Hepatic stellate cell (primary cell): ENCODE measurements at regions not wholly inside any gene's neighbourhood (a gene's known extent, or its start where the extent isn't known, plus 50 kb on each side); places are given as distances from the start of the nearest gene placed in this dataset.

Experiments
- DNase-seq: peaks from one replicate; pipeline ENCODE4 v3.0.0; 2011; ENCODE audit warnings: low spot score

- DNase-seq, result no peak
Observed at GRCh38 chr15:35596285-35596684, 50.3 kb upstream of the DPH6 start.

GRCh38 chr15:35602836-35603235 is 56.9 kb upstream of the DPH6 start:
- DNase-seq, result no peak

GRCh38 chr15:35603301-35603700 is 57.3 kb upstream of the DPH6 start:
- no peak for DNase-seq

- no peak for DNase-seq
Observed at GRCh38 chr15:35603856-35604255, 57.9 kb upstream of the DPH6 start.

GRCh38 chr15:35605764-35606449 is 59.9 kb upstream of the DPH6 start:
- no peak for DNase-seq

- no peak for DNase-seq
Observed at GRCh38 chr15:35606450-35606779, 60.5 kb upstream of the DPH6 start.

- DNase-seq, result no peak
Observed at GRCh38 chr15:35616498-35617271, 70.7 kb upstream of the DPH6 start.

- DNase-seq, result no peak
Observed at GRCh38 chr15:35618260-35619188, 72.6 kb upstream of the DPH6 start.

GRCh38 chr15:35622641-35623340 is 76.8 kb upstream of the DPH6 start:
- no peak for DNase-seq

- DNase-seq, result peak; percentile 21
Observed at GRCh38 chr15:35624881-35625280, 78.9 kb upstream of the DPH6 start.

- no peak for DNase-seq
Observed at GRCh38 chr15:35626571-35627318, 80.8 kb upstream of the DPH6 start.

- no peak for DNase-seq
Observed at GRCh38 chr15:35627696-35628095, 81.7 kb upstream of the DPH6 start.

GRCh38 chr15:35629766-35630165 is 83.8 kb upstream of the DPH6 start:
- no peak for DNase-seq

- no peak for DNase-seq
Observed at GRCh38 chr15:35630532-35630931, 84.6 kb upstream of the DPH6 start.

GRCh38 chr15:35630985-35631384 is 85.0 kb upstream of the DPH6 start:
- DNase-seq, result no peak

- no peak for DNase-seq
Observed at GRCh38 chr15:35633677-35634076, 87.7 kb upstream of the DPH6 start.

GRCh38 chr15:35646790-35647189 is 100.8 kb upstream of the DPH6 start:
- no peak for DNase-seq

- no peak for DNase-seq
Observed at GRCh38 chr15:35647303-35647702, 101.3 kb upstream of the DPH6 start.

GRCh38 chr15:35648941-35649340 is 103.0 kb upstream of the DPH6 start:
- DNase-seq, result no peak

- no peak for DNase-seq
Observed at GRCh38 chr15:35649575-35649974, 103.6 kb upstream of the DPH6 start.

GRCh38 chr15:35654332-35654731 is 108.4 kb upstream of the DPH6 start:
- no peak for DNase-seq
